Adrenal gland (tissue), 9 donors: ENCODE measurements at regions not wholly inside any gene's neighbourhood (a gene's known extent, or its start where the extent isn't known, plus 50 kb on each side); places are given as distances from the start of the nearest gene placed in this dataset.
"Not testable (repeated sequence)": the region's sequence is repeated elsewhere in the genome, so short reads cannot be mapped to it uniquely, and the experiment has no call there.

Experiments used
- DNase-seq, 7 donors: peaks; one replicate each; pipeline ENCODE4 v3.0.0-alpha.2; 2019 to 2020
- H3K27ac ChIP-seq, 5 donors: fragments of 200-600 bp; sonication (generic) in 4 of 5; 1 replicate in 3 of 5; 2 replicates in 2 of 5; pipeline versions ENCODE4 v1.5.1 to v1.8.0; 2016 to 2020; ENCODE audit warnings: mild to moderate bottlenecking in 1 of 5
- H3K27me3 ChIP-seq: fragments of 200-600 bp; 2 replicates; pipeline ENCODE4 v1.8.0; 2021
- H3K36me3 ChIP-seq, 2 donors: fragments of 200-600 bp; replicated peaks in 1 of 2; 1 replicate in 1 of 2; 2 replicates in 1 of 2; pipeline versions ENCODE4 v1.5.1 to v1.8.0; 2018 to 2022
- H3K4me1 ChIP-seq, 2 donors: fragments of 200-600 bp; replicated peaks in 1 of 2; 1 replicate in 1 of 2; 2 replicates in 1 of 2; pipeline versions ENCODE4 v1.5.1 to v1.8.0; 2018 to 2021
- H3K4me3 ChIP-seq, 4 donors: fragments of 200-600 bp; sonication (generic) in 3 of 4; one replicate each; pipeline ENCODE4 v1.5.1; 2016 to 2018
- H3K9me3 ChIP-seq, 3 donors: fragments of 200-600 bp; sonication (generic) in 1 of 3; replicated peaks in 1 of 3; 1 replicate in 2 of 3; 2 replicates in 1 of 3; pipeline versions ENCODE4 v1.5.1 to v1.8.0; 2016 to 2021
- POLR2A ChIP-seq, 2 donors: fragments of 450-650 bp; IDR thresholded peaks; one replicate each; pipeline ENCODE4 v1.6.1; 2017; ENCODE audit warnings: antibody characterized with exemption in 2 of 2, mild to moderate bottlenecking in 2 of 2, moderate library complexity in 1 of 2
- WGBS, 4 donors: extraction: QIAGEN DNeasy Blood & Tissue Kit in 2 of 4; methylation state at CpG; one replicate each; pipeline versions ENCODE4 v1.1.5 to v1.1.7; 2013 to 2017; 5-methylcytosine and 5-hydroxymethylcytosine counted together
- intact Hi-C, 2 donors: fragments of 100-400 bp; cut with DNase I; formaldehyde crosslinking; loops; one replicate each; pipeline versions ENCODE4 v1.14.1 to v1.15.0; 2022 to 2023
- TF ChIP-seq, protein P1 (sequence below), 6 experiments: fragments of 450-650 bp in 4 of 6; fragments of 200-600 bp in 2 of 6; sonication (generic) in 1 of 6; IDR thresholded peaks; 1 replicate in 5 of 6; 2 replicates in 1 of 6; pipeline versions ENCODE4 v1.5.1 to v1.8.0; 2016 to 2021; ENCODE audit warnings: antibody characterized with exemption in 6 of 6, mild to moderate bottlenecking in 2 of 6, moderate library complexity in 1 of 6
- donor health status: healthy with polysubstance abuse.
- donor health status: Bipolar disorder and iron deficiency.
- donor health status: DM: yes; HTN: yes; CAD: no.
- donor health status: DM: no; HTN: no; CAD: no.
- donor health status: DM: no; HTN: no; CAD: no.

DNA sequence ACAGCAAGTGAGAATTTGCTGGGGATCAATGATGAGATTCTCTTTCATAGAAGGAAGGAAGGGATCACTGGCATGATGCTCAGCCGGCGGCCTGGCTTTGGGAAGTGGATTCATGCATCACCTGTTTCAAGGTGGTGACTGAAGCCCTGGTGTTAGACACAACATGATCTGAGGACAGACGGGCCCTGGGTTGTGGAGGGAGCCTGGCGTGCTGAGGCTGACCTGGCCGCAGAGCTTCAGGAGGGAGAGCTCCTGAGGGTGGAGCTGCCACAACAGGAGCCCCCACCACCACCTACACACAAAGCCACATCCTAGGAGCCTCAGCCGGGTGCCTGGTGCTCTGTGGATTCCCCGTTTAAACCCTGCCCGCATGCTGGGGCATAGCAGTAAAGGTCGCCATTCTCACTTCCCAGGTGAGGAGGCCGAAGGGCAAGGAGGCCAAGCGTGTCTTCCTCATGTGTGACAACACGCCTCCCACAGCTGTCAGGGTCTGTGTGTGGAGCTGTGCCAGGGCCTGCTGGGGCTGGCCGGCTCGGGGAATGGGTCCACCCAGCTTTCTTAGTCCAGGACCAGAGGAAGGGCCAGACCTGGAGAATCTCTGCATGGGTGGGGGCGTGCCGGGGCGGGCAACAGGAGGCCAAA lies 107.0 kb downstream of the ERMARD start:
- Histone ChIP-seq H3K4me3 (no peak overlapping the region), H3K9me3 (no peaks in the 10 kb centered on the region), H3K27me3 (no peaks in the 10 kb centered on the region), H3K27ac (no peak overlapping the region), H3K36me3 (no peaks in the 10 kb centered on the region), H3K4me1 (no peaks in the 10 kb centered on the region)
- peak in 2 of 7 donors; percentile 5 to 29 for DNase-seq
- TF ChIP-seq POLR2A (IDR thresholded peaks at IDR 0.05), result no peak
- TF ChIP-seq, protein P1, sequence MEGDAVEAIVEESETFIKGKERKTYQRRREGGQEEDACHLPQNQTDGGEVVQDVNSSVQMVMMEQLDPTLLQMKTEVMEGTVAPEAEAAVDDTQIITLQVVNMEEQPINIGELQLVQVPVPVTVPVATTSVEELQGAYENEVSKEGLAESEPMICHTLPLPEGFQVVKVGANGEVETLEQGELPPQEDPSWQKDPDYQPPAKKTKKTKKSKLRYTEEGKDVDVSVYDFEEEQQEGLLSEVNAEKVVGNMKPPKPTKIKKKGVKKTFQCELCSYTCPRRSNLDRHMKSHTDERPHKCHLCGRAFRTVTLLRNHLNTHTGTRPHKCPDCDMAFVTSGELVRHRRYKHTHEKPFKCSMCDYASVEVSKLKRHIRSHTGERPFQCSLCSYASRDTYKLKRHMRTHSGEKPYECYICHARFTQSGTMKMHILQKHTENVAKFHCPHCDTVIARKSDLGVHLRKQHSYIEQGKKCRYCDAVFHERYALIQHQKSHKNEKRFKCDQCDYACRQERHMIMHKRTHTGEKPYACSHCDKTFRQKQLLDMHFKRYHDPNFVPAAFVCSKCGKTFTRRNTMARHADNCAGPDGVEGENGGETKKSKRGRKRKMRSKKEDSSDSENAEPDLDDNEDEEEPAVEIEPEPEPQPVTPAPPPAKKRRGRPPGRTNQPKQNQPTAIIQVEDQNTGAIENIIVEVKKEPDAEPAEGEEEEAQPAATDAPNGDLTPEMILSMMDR (IDR thresholded peaks at IDR 0.05), result no peak
- WGBS, 4 donors, result 87 to 94% (median 93%) methylated on average over 7 to 17 of the region's 17 CpGs
- intact Hi-C loops, result no loop called here

DNA sequence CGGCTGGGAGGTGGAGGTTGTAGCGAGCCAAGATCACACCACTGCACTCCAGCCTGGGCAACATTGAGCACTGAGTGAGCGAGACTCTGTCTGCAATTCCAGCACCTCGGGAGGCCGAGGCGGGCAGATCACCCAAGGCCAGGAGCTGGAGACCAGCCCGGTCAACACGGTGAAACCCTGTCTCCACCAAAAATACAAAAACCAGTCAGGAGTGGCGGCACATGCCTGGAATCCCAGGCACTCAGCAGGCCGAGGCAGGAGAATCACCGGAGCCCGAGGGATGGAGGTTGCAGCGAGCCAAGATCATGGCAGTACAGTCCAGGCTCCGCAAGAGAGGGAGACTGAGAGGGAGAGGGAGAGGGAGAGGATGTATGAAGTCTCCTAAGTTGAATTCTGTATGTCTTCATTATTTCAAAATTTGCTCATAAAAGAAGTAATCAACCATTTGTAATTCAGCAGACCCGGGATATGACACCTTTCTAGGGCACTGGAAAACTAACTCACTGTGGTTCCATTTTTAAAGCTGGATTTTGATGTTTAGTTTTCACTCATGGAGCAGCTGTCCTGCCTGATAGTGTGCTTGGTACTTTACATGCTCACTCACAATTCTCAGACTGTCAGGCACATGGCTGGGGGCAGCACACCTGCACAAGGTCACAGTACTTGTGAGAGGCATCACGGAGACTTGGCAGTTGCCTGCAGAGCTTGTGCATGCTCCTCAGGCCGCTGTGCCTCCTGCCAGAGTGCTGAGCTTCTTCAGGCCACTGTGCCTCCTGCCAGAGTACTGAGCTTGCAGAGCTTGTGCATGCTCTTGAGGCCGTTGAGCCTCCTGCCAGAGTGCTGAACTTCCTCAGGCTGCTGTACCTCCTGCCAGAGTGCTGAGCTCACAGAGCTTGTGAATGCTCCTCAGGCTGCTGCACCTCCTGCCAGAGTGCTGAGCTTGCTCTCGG lies 106.2 kb downstream of the ERMARD start:
- H3K36me3 ChIP-seq, result no peaks in the 10 kb centered on the region
- no peak for TF ChIP-seq POLR2A (IDR thresholded peaks at IDR 0.05)
- TF ChIP-seq, protein P1 (IDR thresholded peaks at IDR 0.05), result no peak
- intact Hi-C loops, result no loop called here
- H3K9me3 ChIP-seq, result no peaks in the 10 kb centered on the region
- no peak overlapping the region for H3K4me3 ChIP-seq
- no peaks in the 10 kb centered on the region for H3K27me3 ChIP-seq
- no peaks in the 10 kb centered on the region for H3K4me1 ChIP-seq
- H3K27ac ChIP-seq, result no peak overlapping the region
- peak in 1 of 7 donors; percentile 21 for DNase-seq
- 83 to 95% (median 90%) methylated on average over 14 to 19 of the region's 19 CpGs for WGBS, 4 donors

DNA sequence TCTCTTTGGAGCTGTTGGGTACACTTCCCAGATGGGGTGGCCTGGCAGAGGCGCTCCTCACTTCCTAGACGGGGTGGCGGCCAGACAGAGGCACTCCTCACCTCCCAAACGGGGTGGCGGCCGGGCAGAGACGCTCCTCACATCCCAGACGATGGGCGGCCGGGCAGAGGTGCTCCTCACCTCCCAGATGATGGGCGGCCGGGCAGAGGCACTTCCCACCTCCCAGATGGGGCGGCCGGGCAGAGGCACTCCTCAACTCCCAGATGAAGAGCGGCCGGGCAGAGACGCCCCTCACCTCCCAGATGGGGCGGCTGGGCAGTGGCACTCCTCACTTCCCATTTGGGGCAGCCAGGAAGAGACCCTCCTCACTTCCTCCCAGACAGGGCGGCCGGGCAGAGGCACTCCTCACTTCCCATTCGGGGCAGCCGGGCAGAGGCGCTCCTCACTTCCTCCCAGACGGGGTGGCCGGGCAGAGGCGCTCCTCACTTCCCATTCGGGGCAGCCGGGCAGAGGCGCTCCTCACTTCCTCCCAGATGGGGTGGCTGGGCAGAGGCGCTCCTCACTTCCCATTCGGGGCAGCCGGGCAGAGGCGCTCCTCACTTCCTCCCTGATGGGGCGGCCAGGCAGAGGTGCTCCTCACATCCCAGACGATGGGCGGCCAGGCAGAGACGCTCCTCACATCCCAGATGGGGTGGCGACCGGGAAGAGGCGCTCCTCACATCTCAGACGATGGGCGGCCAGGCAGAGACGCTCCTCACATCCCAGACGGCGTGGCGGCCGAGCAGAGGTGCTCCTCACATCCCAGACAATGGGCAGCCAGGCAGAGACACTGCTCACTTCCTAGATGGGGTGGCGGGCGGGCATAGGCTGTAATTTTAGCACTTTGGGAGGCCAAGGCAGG lies 105.3 kb downstream of the ERMARD start:
- H3K27ac ChIP-seq, H3K4me1 ChIP-seq, DNase-seq, H3K27me3 ChIP-seq, H3K4me3 ChIP-seq, H3K9me3 ChIP-seq, H3K36me3 ChIP-seq, intact Hi-C loops: not testable (repeated sequence)
- WGBS, 4 donors, result 81 to 93% (median 91%) methylated on average over 37 to 49 of the region's 49 CpGs

DNA sequence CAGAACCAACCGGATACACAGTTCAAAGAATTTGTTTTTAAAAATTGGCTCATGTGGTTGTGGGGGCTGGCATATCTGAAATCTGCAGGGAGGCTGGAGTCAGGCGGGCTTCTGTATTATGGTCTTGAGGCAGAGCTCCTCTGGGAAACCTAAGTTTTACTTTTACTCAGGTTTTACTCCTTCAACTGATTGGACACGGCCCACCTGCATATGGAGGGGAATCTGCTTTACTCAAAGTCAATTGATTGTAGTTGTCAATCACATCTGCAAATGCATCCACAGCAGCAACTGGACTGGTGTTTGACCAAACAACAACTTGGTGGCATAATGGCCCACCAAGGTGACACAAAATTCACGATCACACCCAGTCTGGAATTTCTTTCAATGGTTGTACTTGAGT lies 103.4 kb downstream of the ERMARD start:
- intact Hi-C loops, result no loop called here
- Histone ChIP-seq H3K36me3 (no peaks in the 10 kb centered on the region), H3K27me3 (no peaks in the 10 kb centered on the region), H3K4me3 (no peak overlapping the region), H3K27ac (no peak overlapping the region), H3K9me3 (no peaks in the 10 kb centered on the region), H3K4me1 (no peaks in the 10 kb centered on the region)
- DNase-seq, result no peak
- WGBS, 4 donors, result 86 to 94% (median 91%) methylated on average over 4 of the region's 4 CpGs
- TF ChIP-seq POLR2A (IDR thresholded peaks at IDR 0.05), result no peak
- TF ChIP-seq, protein P1 (IDR thresholded peaks at IDR 0.05), result no peak
